Endothelial cell of umbilical vein (primary cell): ENCODE measurements at regions not wholly inside any gene's neighbourhood (a gene's known extent, or its start where the extent isn't known, plus 50 kb on each side); places are given as distances from the start of the nearest gene placed in this dataset.

Experiments
- BruUV-seq: library from RNA; stranded (reverse); fragments of 400-500 nt; replicated peaks from 2 replicates; lab custom pipeline; 2021; lab: Mats Ljungman, UMichigan
- CTCF ChIA-PET: fragments of 300-600, 350-600 bp; sonication (Branson Sonifier 250); formaldehyde crosslinking; loops from one replicate; lab custom pipeline; 2021; ENCODE audit warnings: antibody characterized with exemption, inconsistent platforms; lab: Charles Lee
- POLR2A ChIA-PET: fragments of 300-600, 350-600 bp; sonication (Branson Sonifier 250); formaldehyde crosslinking; loops from one replicate; lab custom pipeline; 2021; ENCODE audit warnings: antibody characterized with exemption, inconsistent platforms; lab: Charles Lee
- DNase-seq: peaks from one replicate; pipeline ENCODE4 v3.0.0-alpha.2; 2011; ENCODE audit warnings: low read depth, low spot score
- FAIRE-seq: peaks from 2 replicates; lab custom pipeline; 2011; peaks lifted over from hg19 to GRCh38; lab: Jason Lieb, UNC
- H2AFZ ChIP-seq: 2 replicates; pipeline ENCODE4 v1.6.0; 2012; ENCODE audit warnings: low read depth, low read length, control low read depth, inconsistent platforms
- H3K27ac ChIP-seq: 2 replicates; pipeline ENCODE4 v1.5.1; 2011; ENCODE audit warnings: low read depth, mild to moderate bottlenecking, control low read depth, low read length, moderate library complexity; ENCODE audit not compliant: insufficient read depth
- H3K27me3 ChIP-seq, 2 experiments: 2 replicates each; pipeline versions ENCODE4 v1.6.0 to v1.6.1; 2011; ENCODE audit warnings: low read length in 2 of 2, mixed read lengths in 1 of 2; ENCODE audit not compliant: control insufficient read depth in 2 of 2, insufficient read depth in 2 of 2
- H3K36me3 ChIP-seq, 2 experiments: 2 replicates in 1 of 2; 3 replicates in 1 of 2; pipeline ENCODE4 v1.5.1; 2011; ENCODE audit warnings: low read length in 2 of 2, mild to moderate bottlenecking in 1 of 2, moderate library complexity in 1 of 2; ENCODE audit not compliant: control insufficient read depth in 2 of 2, insufficient read depth in 2 of 2; ENCODE audit errors: extremely low read depth in 1 of 2
- H3K4me1 ChIP-seq: 3 replicates; pipeline ENCODE4 v1.5.1; 2011; ENCODE audit warnings: mild to moderate bottlenecking, low read length; ENCODE audit not compliant: control insufficient read depth, insufficient read depth; ENCODE audit errors: extremely low read depth
- H3K4me2 ChIP-seq: 2 replicates; pipeline ENCODE4 v1.6.1; 2011; ENCODE audit warnings: low read length, control low read depth, mixed read lengths; ENCODE audit not compliant: insufficient read depth
- H3K4me3 ChIP-seq, 3 experiments: fragments of 200-600 bp in 1 of 3; sonication (generic), shearing (Covaris generic) in 1 of 3; replicated peaks in 1 of 3; 2 replicates each; pipeline ENCODE4 v1.5.1; 2011 to 2016; ENCODE audit warnings: control low read depth in 3 of 3, low read length in 3 of 3, mild to moderate bottlenecking in 2 of 3, inconsistent platforms in 1 of 3, low read depth in 1 of 3, moderate library complexity in 1 of 3; ENCODE audit not compliant: insufficient read depth in 1 of 3
- H3K79me2 ChIP-seq: 2 replicates; pipeline ENCODE4 v1.6.0; 2012; ENCODE audit warnings: low read length, inconsistent platforms; ENCODE audit not compliant: control insufficient read depth, insufficient read depth
- H3K9ac ChIP-seq: replicated peaks from 2 replicates; pipeline ENCODE3; 2011; ENCODE audit warnings: low read length, control low read depth; ENCODE audit not compliant: insufficient read depth; ENCODE audit errors: extremely low read depth
- H3K9me1 ChIP-seq: replicated peaks from 3 replicates; pipeline ENCODE4 v1.6.0; 2011; ENCODE audit warnings: mild to moderate bottlenecking, low read length; ENCODE audit not compliant: control insufficient read depth, insufficient read depth; ENCODE audit errors: extremely low read depth
- H3K9me3 ChIP-seq: replicated peaks from 2 replicates; pipeline ENCODE4 v1.5.1; 2012; ENCODE audit warnings: low read length, inconsistent platforms; ENCODE audit not compliant: control insufficient read depth, insufficient read depth
- H4K20me1 ChIP-seq: replicated peaks from 2 replicates; pipeline ENCODE3; 2011; ENCODE audit warnings: mild to moderate bottlenecking, low read length; ENCODE audit not compliant: control insufficient read depth, insufficient read depth; ENCODE audit errors: extremely low read depth
- CTCF ChIP-seq, 2 donors: IDR thresholded peaks; 1 replicate in 1 of 2; 2 replicates in 1 of 2; pipeline ENCODE4 v1.5.1; 2011; ENCODE audit warnings: low read length in 2 of 2, mild to moderate bottlenecking in 2 of 2, moderate library complexity in 2 of 2, control low read depth in 1 of 2, inconsistent platforms in 1 of 2, low read depth in 1 of 2; ENCODE audit not compliant: insufficient read depth in 1 of 2; ENCODE audit errors: extremely low read depth in 1 of 2
- EZH2 ChIP-seq: IDR thresholded peaks from 2 replicates; pipeline ENCODE4 v1.6.1; 2012; ENCODE audit warnings: borderline replicate concordance, low read depth, mild to moderate bottlenecking, moderate library complexity, low read length, inconsistent platforms; ENCODE audit not compliant: severe bottlenecking
- FOS ChIP-seq: IDR thresholded peaks from 2 replicates; pipeline ENCODE4 v1.6.1; 2011; ENCODE audit warnings: mild to moderate bottlenecking, low read length, moderate library complexity, borderline replicate concordance; ENCODE audit not compliant: insufficient read depth
- GATA2 ChIP-seq: IDR thresholded peaks from 2 replicates; pipeline ENCODE4 v1.7.0; 2011; ENCODE audit warnings: low read depth, mild to moderate bottlenecking, moderate library complexity, mixed read lengths, low read length; ENCODE audit not compliant: insufficient read length, insufficient read depth
- JUN ChIP-seq: IDR thresholded peaks from 2 replicates; pipeline ENCODE4 v1.6.1; 2011; ENCODE audit warnings: borderline replicate concordance, low read depth; ENCODE audit not compliant: insufficient read length, insufficient read depth
- MAX ChIP-seq: IDR thresholded peaks from 2 replicates; pipeline ENCODE4 v1.6.1; 2011; ENCODE audit not compliant: insufficient read depth, insufficient read length
- MYC ChIP-seq: IDR thresholded peaks from one replicate; pipeline ENCODE4 v1.6.1; 2011; ENCODE audit warnings: mild to moderate bottlenecking, low read depth, low read length
- POLR2A ChIP-seq: IDR thresholded peaks from 2 replicates; pipeline ENCODE4 v1.6.1; 2012; ENCODE audit warnings: low read depth, mild to moderate bottlenecking, control low read depth, low read length
- POLR2AphosphoS5 ChIP-seq: IDR thresholded peaks from 2 replicates; pipeline ENCODE4 v1.6.1; 2012; ENCODE audit warnings: low read depth, mild to moderate bottlenecking, control low read depth, low read length, moderate library complexity; ENCODE audit not compliant: insufficient read depth
- dilution Hi-C: fragments of 300-500 bp; cut with MboI; formaldehyde crosslinking; loops from one replicate; pipeline ENCODE4 v1.15.0; 2019; ENCODE audit warnings: low sequenced_read_pairs; ENCODE audit not compliant: extremely low pct_ligation_motif_present
- intact Hi-C: fragments of 100-400 bp; cut with micrococcal nuclease; formaldehyde crosslinking; loops from one replicate; pipeline ENCODE4 v1.10.0; 2022

- no peak overlapping the region for H3K4me2 ChIP-seq
- POLR2A ChIA-PET = no interaction called here
- no peaks in the 10 kb centered on the region for H3K4me1 ChIP-seq
- FAIRE-seq (no peak), DNase-seq (no peak)
- H3K9ac ChIP-seq = no peak overlapping the region
- no peaks in the 10 kb centered on the region for H3K9me3 ChIP-seq
- H3K27ac ChIP-seq = no peak overlapping the region
- dilution Hi-C loops (no loop called here), intact Hi-C loops (no loop called here)
- H2AFZ ChIP-seq = no peak overlapping the region
- CTCF ChIA-PET = no interaction called here
- no peaks in the 10 kb centered on the region for H3K9me1 ChIP-seq
- TF ChIP-seq GATA2 (no peak), FOS (no peak), MAX (no peak), JUN (no peak), EZH2 (no peak), CTCF (IDR thresholded peaks at IDR 0.05; ENCODE audit: extremely low read depth in 1 of 2, insufficient read depth in 1 of 2, low read depth in 1 of 2, low read length in 2 of 2) (no peak), POLR2A (no peak), MYC (no peak), POLR2AphosphoS5 (no peak)
- no peaks in the 10 kb centered on the region for H3K79me2 ChIP-seq
- H4K20me1 ChIP-seq = no peaks in the 10 kb centered on the region
- no peaks in the 10 kb centered on the region for H3K36me3 ChIP-seq
- no peaks in the 10 kb centered on the region for H3K27me3 ChIP-seq
- no TSS peak for BruUV-seq
- H3K4me3 ChIP-seq = no peak overlapping the region
Measured at GRCh38 chr13:78876915-78877549, 218.1 kb upstream of the OBI1 start.
